Suprapubic skin (tissue), 4 donors: ENCODE measurements at regions not wholly inside any gene's neighbourhood (a gene's known extent, or its start where the extent isn't known, plus 50 kb on each side); places are given as distances from the start of the nearest gene placed in this dataset.

Source experiments
- DNase-seq, 2 donors: peaks; one replicate each; pipeline ENCODE4 v3.0.0-alpha.2; 2019; ENCODE audit warnings: low spot score in 2 of 2
- H3K27ac ChIP-seq: fragments of 200-600 bp; sonication (generic); one replicate; pipeline ENCODE4 v1.5.1; 2019
- H3K27me3 ChIP-seq: fragments of 200-600 bp; sonication (generic); one replicate; pipeline ENCODE4 v1.5.1; 2019
- H3K36me3 ChIP-seq: fragments of 200-600 bp; sonication (generic); one replicate; pipeline ENCODE4 v1.5.1; 2019
- H3K4me1 ChIP-seq: fragments of 200-600 bp; sonication (generic); one replicate; pipeline ENCODE4 v1.5.1; 2019
- H3K4me3 ChIP-seq: fragments of 200-600 bp; sonication (generic); one replicate; pipeline ENCODE4 v1.5.1; 2019; ENCODE audit warnings: mild to moderate bottlenecking
- H3K9me3 ChIP-seq: fragments of 200-600 bp; sonication (generic); one replicate; pipeline ENCODE4 v1.5.1; 2019
- CTCF ChIP-seq, 2 donors: fragments of 200-600 bp in 1 of 2; fragments of 450-650 bp in 1 of 2; sonication (generic) in 1 of 2; IDR thresholded peaks; one replicate each; pipeline ENCODE4 v1.5.1; 2016 to 2019; ENCODE audit warnings: antibody characterized with exemption in 2 of 2, mild to moderate bottlenecking in 1 of 2, moderate library complexity in 1 of 2
- EP300 ChIP-seq: sonication (generic); formaldehyde crosslinking; IDR thresholded peaks from one replicate; pipeline ENCODE4 v1.6.1; 2017; ENCODE audit warnings: antibody characterized with exemption
- POLR2A ChIP-seq, 2 donors: fragments of 450-650 bp; IDR thresholded peaks; one replicate each; pipeline ENCODE4 v1.6.1; 2017; ENCODE audit warnings: antibody characterized with exemption in 2 of 2, mild to moderate bottlenecking in 2 of 2, moderate library complexity in 2 of 2
- POLR2AphosphoS5 ChIP-seq, 3 donors: sonication (generic); formaldehyde crosslinking; IDR thresholded peaks; one replicate each; pipeline ENCODE4 v1.6.1; 2017; ENCODE audit warnings: antibody characterized with exemption in 3 of 3
- WGBS: methylation state at CpG from one replicate; pipeline ENCODE4 v1.1.5; 2018; 5-methylcytosine and 5-hydroxymethylcytosine counted together

- Histone ChIP-seq H3K27me3 (no peaks in the 10 kb centered on the region), H3K4me3 (peak overlapping the region; percentile 56), H3K4me1 (no peaks in the 10 kb centered on the region), H3K27ac (peak overlapping the region; percentile 74), H3K36me3 (no peaks in the 10 kb centered on the region), H3K9me3 (no peaks in the 10 kb centered on the region)
- DNase-seq = peak in 1 of 2 donors; percentile 81
- no peak for TF ChIP-seq POLR2A (IDR thresholded peaks at IDR 0.05)
- TF ChIP-seq CTCF (IDR thresholded peaks at IDR 0.05) = peak; percentile 73 to 93
- 14% methylated on average over 19 of the region's 19 CpGs for WGBS
These were observed 50.7 kb upstream of the SLC30A5 start for GRCh38 chr5:69042915-69043654.

- Histone ChIP-seq H3K27me3 (no peaks in the 10 kb centered on the region), H3K9me3 (no peaks in the 10 kb centered on the region), H3K4me3 (peak overlapping the region; percentile 56), H3K36me3 (no peaks in the 10 kb centered on the region), H3K27ac (peak overlapping the region; percentile 74), H3K4me1 (no peaks in the 10 kb centered on the region)
- no peak for DNase-seq
- TF ChIP-seq CTCF (IDR thresholded peaks at IDR 0.05) (no peak), POLR2A (IDR thresholded peaks at IDR 0.05) (no peak), EP300 (no peak), POLR2AphosphoS5 (IDR thresholded peaks at IDR 0.05) (no peak)
- WGBS = 34% methylated on average over 2 of the region's 2 CpGs
These were observed 50.2 kb upstream of the SLC30A5 start for GRCh38 chr5:69043655-69043996.
